HEK293T (cell line): ENCODE measurements at regions not wholly inside any gene's neighbourhood (a gene's known extent, or its start where the extent isn't known, plus 50 kb on each side); places are given as distances from the start of the nearest gene placed in this dataset.
"Not testable (repeated sequence)": the region's sequence is repeated elsewhere in the genome, so short reads cannot be mapped to it uniquely, and the experiment has no call there.

Experiments
- CTCF ChIA-PET: fragments of 350-600 bp; formaldehyde crosslinking; extraction: SDS; loops from one replicate; lab custom pipeline; 2021; ENCODE audit warnings: antibody characterized with exemption, inconsistent platforms; lab: Yijun Ruan, JAX
- POLR2A ChIA-PET: fragments of 350-600 bp; formaldehyde crosslinking; extraction: SDS; loops from one replicate; lab custom pipeline; 2020; ENCODE audit warnings: antibody characterized with exemption, inconsistent platforms; lab: Yijun Ruan, JAX
- DNase-seq: peaks from one replicate; pipeline ENCODE4 v3.0.0; 2012; ENCODE audit warnings: mixed read lengths; ENCODE audit errors: extremely low spot score
- ARNT ChIP-seq: fragments of 450-650 bp; IDR thresholded peaks from 2 replicates; pipeline ENCODE4 v1.6.1; 2017; ENCODE audit warnings: mild to moderate bottlenecking
- BHLHE40 ChIP-seq: fragments of 450-650 bp; IDR thresholded peaks from 2 replicates; pipeline ENCODE4 v1.6.1; 2016; ENCODE audit warnings: mild to moderate bottlenecking, moderate library complexity, borderline replicate concordance
- CTBP1 ChIP-seq: fragments of 450-650 bp; IDR thresholded peaks from 2 replicates; pipeline ENCODE4 v1.6.1; 2016; ENCODE audit warnings: borderline replicate concordance
- ELF4 ChIP-seq: fragments of 450-650 bp; IDR thresholded peaks from 2 replicates; pipeline ENCODE4 v1.6.1; 2017; ENCODE audit warnings: antibody characterized with exemption
- FOXA1 ChIP-seq: fragments of 450-650 bp; IDR thresholded peaks from 2 replicates; pipeline ENCODE4 v1.6.1; 2016; ENCODE audit warnings: mild to moderate bottlenecking
- FOXK2 ChIP-seq: fragments of 450-650 bp; IDR thresholded peaks from 2 replicates; pipeline ENCODE4 v1.6.1; 2016; ENCODE audit warnings: mild to moderate bottlenecking
- FOXM1 ChIP-seq: fragments of 450-650 bp; IDR thresholded peaks from 2 replicates; pipeline ENCODE4 v1.6.1; 2017; ENCODE audit warnings: mild to moderate bottlenecking, borderline replicate concordance
- HDGF ChIP-seq: fragments of 450-650 bp; IDR thresholded peaks from 2 replicates; pipeline ENCODE4 v1.6.1; 2017; ENCODE audit warnings: antibody characterized with exemption, borderline replicate concordance
- L3MBTL2 ChIP-seq: fragments of 450-650 bp; conservative IDR thresholded peaks from 2 replicates; pipeline ENCODE4 v1.6.1; 2016; ENCODE audit warnings: mild to moderate bottlenecking
- LEF1 ChIP-seq: fragments of 450-650 bp; IDR thresholded peaks from 2 replicates; pipeline ENCODE4 v1.6.1; 2017; ENCODE audit warnings: mild to moderate bottlenecking, borderline replicate concordance
- NFRKB ChIP-seq: fragments of 450-650 bp; IDR thresholded peaks from 2 replicates; pipeline ENCODE4 v1.6.1; 2016; ENCODE audit warnings: mild to moderate bottlenecking, moderate library complexity
- PKNOX1 ChIP-seq: fragments of 450-650 bp; IDR thresholded peaks from 2 replicates; pipeline ENCODE4 v1.6.1; 2016
- SP1 ChIP-seq: fragments of 450-650 bp; IDR thresholded peaks from 2 replicates; pipeline ENCODE4 v1.6.1; 2017
- SUZ12 ChIP-seq: fragments of 450-650 bp; IDR thresholded peaks from 2 replicates; pipeline ENCODE4 v1.6.1; 2016; ENCODE audit warnings: mild to moderate bottlenecking
- TARDBP ChIP-seq: fragments of 450-650 bp; IDR thresholded peaks from 2 replicates; pipeline ENCODE4 v1.6.1; 2016
- ZNF384 ChIP-seq: fragments of 450-650 bp; IDR thresholded peaks from 2 replicates; pipeline ENCODE4 v1.6.1; 2016

- POLR2A ChIA-PET: no interaction called here
- TF ChIP-seq NFRKB (no peak), ELF4 (no peak), ARNT (no peak), BHLHE40 (no peak), FOXK2 (no peak), L3MBTL2 (no peak), ZNF384 (no peak), SP1 (no peak), FOXM1 (no peak), PKNOX1 (no peak), TARDBP (no peak), CTBP1 (no peak), HDGF (no peak), SUZ12 (no peak), LEF1 (no peak)
- CTCF ChIA-PET: interaction anchor here (0.5 kb wide), 1 partner anchor 37 kb away, joined by 3 read pairs; no protein-coding TSS in a partner anchor
- DNase-seq: no peak
Observed at GRCh38 chr3:177711637-177712036, 514.4 kb upstream of the TBL1XR1 start.

- DNase-seq: no peak
- TF ChIP-seq TARDBP: no peak
- no peak for TF ChIP-seq ELF4
- no peak for TF ChIP-seq HDGF
- no peak for TF ChIP-seq SUZ12
- TF ChIP-seq FOXA1: no peak
- no peak for TF ChIP-seq NFRKB
- TF ChIP-seq BHLHE40: no peak
- TF ChIP-seq PKNOX1: no peak
- TF ChIP-seq FOXK2: no peak
- no peak for TF ChIP-seq ZNF384
- ChIA-PET POLR2A (no interaction called here), CTCF (no interaction called here)
Observed at GRCh38 chr3:177713928-177714900, 516.9 kb upstream of the TBL1XR1 start.

- no peak for DNase-seq
- POLR2A ChIA-PET: no interaction called here
- TF ChIP-seq NFRKB (no peak), ELF4 (no peak), FOXM1 (no peak), ZNF384 (no peak), SP1 (no peak), SUZ12 (no peak), CTBP1 (no peak), BHLHE40 (no peak), L3MBTL2 (no peak), ARNT (no peak), LEF1 (no peak), FOXA1 (no peak), TARDBP (no peak), PKNOX1 (no peak)
- CTCF ChIA-PET: no interaction called here
Observed at GRCh38 chr3:177714945-177715344, 517.7 kb upstream of the TBL1XR1 start.

- POLR2A ChIA-PET: no interaction called here
- no peak for TF ChIP-seq BHLHE40
- no peak for TF ChIP-seq NFRKB
- TF ChIP-seq FOXA1: no peak
- no peak for TF ChIP-seq ZNF384
- no peak for TF ChIP-seq HDGF
- TF ChIP-seq PKNOX1: no peak
- TF ChIP-seq TARDBP: no peak
- no peak for TF ChIP-seq ELF4
- TF ChIP-seq L3MBTL2: no peak
- no peak for TF ChIP-seq SUZ12
- TF ChIP-seq FOXK2: no peak
- no peak for TF ChIP-seq FOXM1
- no peak for TF ChIP-seq CTBP1
- TF ChIP-seq ARNT: no peak
- TF ChIP-seq LEF1: no peak
- no peak for TF ChIP-seq SP1
- CTCF ChIA-PET: no interaction called here
- no peak for DNase-seq
Observed at GRCh38 chr3:177715980-177716379, 518.7 kb upstream of the TBL1XR1 start.

- POLR2A ChIA-PET, DNase-seq, CTCF ChIA-PET: not testable (repeated sequence)
Observed at GRCh38 chr3:177720927-177721326, 523.6 kb upstream of the TBL1XR1 start.
